Thymus (tissue), 11 donors: ENCODE measurements at regions not wholly inside any gene's neighbourhood (a gene's known extent, or its start where the extent isn't known, plus 50 kb on each side); places are given as distances from the start of the nearest gene placed in this dataset.
"Not testable (repeated sequence)": the region's sequence is repeated elsewhere in the genome, so short reads cannot be mapped to it uniquely, and the experiment has no call there.

Source experiments
- DNase-seq, 9 donors: peaks; one replicate each; pipeline ENCODE4 v3.0.0-alpha.2; 2013; ENCODE audit warnings: low spot score in 9 of 9, low read depth in 6 of 9, missing footprints in 1 of 9
- H3K27ac ChIP-seq, 2 donors: one replicate each; pipeline ENCODE4 v1.5.1; 2013; ENCODE audit warnings: control low read depth in 1 of 2, low read depth in 1 of 2, low read length in 1 of 2, mild to moderate bottlenecking in 1 of 2, moderate library complexity in 1 of 2
- H3K27me3 ChIP-seq, 2 donors: one replicate each; pipeline ENCODE4 v1.5.1; 2013; ENCODE audit warnings: low read length in 1 of 2; ENCODE audit not compliant: control insufficient read depth in 2 of 2, insufficient read depth in 1 of 2
- H3K36me3 ChIP-seq, 2 donors: one replicate each; pipeline ENCODE4 v1.5.1; 2013; ENCODE audit warnings: low read length in 1 of 2, mild to moderate bottlenecking in 1 of 2, moderate library complexity in 1 of 2; ENCODE audit not compliant: control insufficient read depth in 2 of 2, insufficient read depth in 2 of 2
- H3K4me1 ChIP-seq, 2 donors: one replicate each; pipeline ENCODE4 v1.5.1; 2013; ENCODE audit warnings: low read length in 2 of 2; ENCODE audit not compliant: control insufficient read depth in 2 of 2, insufficient read depth in 2 of 2
- H3K4me3 ChIP-seq, 2 donors: one replicate each; pipeline ENCODE4 v1.5.1; 2013; ENCODE audit warnings: low read length in 2 of 2, control low read depth in 1 of 2, mild to moderate bottlenecking in 1 of 2
- H3K9me3 ChIP-seq, 2 donors: one replicate each; pipeline ENCODE4 v1.5.1; 2013; ENCODE audit warnings: low read length in 1 of 2, mild to moderate bottlenecking in 1 of 2; ENCODE audit not compliant: control insufficient read depth in 2 of 2, insufficient read depth in 1 of 2
- WGBS: extraction: QIAGEN DNeasy Blood & Tissue Kit; methylation state at CpG from one replicate; pipeline ENCODE4 v1.1.7; 2013; 5-methylcytosine and 5-hydroxymethylcytosine counted together
- donor health status: healthy.

- Histone ChIP-seq H3K27me3 (no peaks in the 10 kb centered on the region), H3K4me1 (no peaks in the 10 kb centered on the region)
- WGBS, result 91% methylated on average over 6 of the region's 6 CpGs
Measured at GRCh38 chr7:145850636-145851035, 266.0 kb upstream of the CNTNAP2 start.

GRCh38 chr7:145848691-145849090, 267.9 kb upstream of the CNTNAP2 start:
- H3K27me3 ChIP-seq, result no peaks in the 10 kb centered on the region
- WGBS, result 79% methylated on average over 1 of the region's 1 CpG
- H3K36me3 ChIP-seq, result no peaks in the 10 kb centered on the region
- DNase-seq, result no peak
- H3K4me1 ChIP-seq, result no peaks in the 10 kb centered on the region
- H3K4me3 ChIP-seq, result no peak overlapping the region
- H3K27ac ChIP-seq, result no peak overlapping the region
- H3K9me3 ChIP-seq, result no peaks in the 10 kb centered on the region

More at GRCh38 chr7:145850636-145851035, 266.0 kb upstream of the CNTNAP2 start:
- no peak for DNase-seq
- Histone ChIP-seq H3K9me3 (no peaks in the 10 kb centered on the region), H3K27ac (no peak overlapping the region), H3K4me3 (no peak overlapping the region), H3K36me3 (no peaks in the 10 kb centered on the region)

GRCh38 chr7:145845345-145845744, 271.3 kb upstream of the CNTNAP2 start:
- H3K4me1 ChIP-seq, result no peaks in the 10 kb centered on the region
- H3K27me3 ChIP-seq, result no peaks in the 10 kb centered on the region
- H3K27ac ChIP-seq, result no peak overlapping the region
- 66% methylated on average over 6 of the region's 6 CpGs for WGBS
- no peak overlapping the region for H3K4me3 ChIP-seq
- no peak for DNase-seq
- no peaks in the 10 kb centered on the region for H3K36me3 ChIP-seq
- no peaks in the 10 kb centered on the region for H3K9me3 ChIP-seq

GRCh38 chr7:145839814-145840213, 276.8 kb upstream of the CNTNAP2 start:
- 94% methylated on average over 1 of the region's 1 CpG for WGBS

GRCh38 chr7:145831616-145832206, 284.9 kb upstream of the CNTNAP2 start:
- H3K4me3 ChIP-seq, result no peak overlapping the region
- no peaks in the 10 kb centered on the region for H3K36me3 ChIP-seq
- H3K4me1 ChIP-seq, result no peaks in the 10 kb centered on the region
- DNase-seq, result no peak
- no peak overlapping the region for H3K27ac ChIP-seq
- 90% methylated on average over 4 of the region's 4 CpGs for WGBS
- H3K9me3 ChIP-seq, result no peaks in the 10 kb centered on the region
- no peaks in the 10 kb centered on the region for H3K27me3 ChIP-seq

More at GRCh38 chr7:145839814-145840213, 276.8 kb upstream of the CNTNAP2 start:
- Histone ChIP-seq H3K9me3 (no peaks in the 10 kb centered on the region), H3K27ac (no peak overlapping the region), H3K27me3 (no peaks in the 10 kb centered on the region), H3K36me3 (no peaks in the 10 kb centered on the region), H3K4me3 (no peak overlapping the region), H3K4me1 (no peaks in the 10 kb centered on the region)
- no peak for DNase-seq

GRCh38 chr7:145817687-145818086, 298.9 kb upstream of the CNTNAP2 start:
- no peaks in the 10 kb centered on the region for H3K4me1 ChIP-seq
- H3K27ac ChIP-seq, result no peak overlapping the region
- no peaks in the 10 kb centered on the region for H3K27me3 ChIP-seq
- no peaks in the 10 kb centered on the region for H3K36me3 ChIP-seq
- WGBS, result 92% methylated on average over 8 of the region's 8 CpGs
- H3K4me3 ChIP-seq, result no peak overlapping the region
- DNase-seq, result no peak
- no peaks in the 10 kb centered on the region for H3K9me3 ChIP-seq

GRCh38 chr7:145812218-145812617, 304.4 kb upstream of the CNTNAP2 start:
- Histone ChIP-seq H3K4me1 (no peaks in the 10 kb centered on the region), H3K9me3 (peaks cover 0 to 5% of the 10 kb centered on the region in 2 donors), H3K4me3 (no peak overlapping the region), H3K27me3 (no peaks in the 10 kb centered on the region), H3K27ac (no peak overlapping the region), H3K36me3 (no peaks in the 10 kb centered on the region)
- DNase-seq, result no peak

GRCh38 chr7:145805496-145805895, 311.1 kb upstream of the CNTNAP2 start:
- H3K27ac ChIP-seq, H3K9me3 ChIP-seq: not testable (repeated sequence)
- 84% methylated on average over 3 of the region's 3 CpGs for WGBS

GRCh38 chr7:145797507-145797906, 319.1 kb upstream of the CNTNAP2 start:
- no peak overlapping the region for H3K27ac ChIP-seq
- DNase-seq, result no peak
- H3K27me3 ChIP-seq, result no peaks in the 10 kb centered on the region
- H3K4me3 ChIP-seq, result no peak overlapping the region
- 70% methylated on average over 2 of the region's 2 CpGs for WGBS
- H3K4me1 ChIP-seq, result no peaks in the 10 kb centered on the region
- no peaks in the 10 kb centered on the region for H3K9me3 ChIP-seq
- no peaks in the 10 kb centered on the region for H3K36me3 ChIP-seq

More at GRCh38 chr7:145805496-145805895, 311.1 kb upstream of the CNTNAP2 start:
- not testable (repeated sequence) for H3K4me1 ChIP-seq, DNase-seq, H3K27me3 ChIP-seq, H3K4me3 ChIP-seq, H3K36me3 ChIP-seq

- H3K4me1 ChIP-seq, result no peaks in the 10 kb centered on the region
- no peak overlapping the region for H3K4me3 ChIP-seq
- no peak overlapping the region for H3K27ac ChIP-seq
- H3K36me3 ChIP-seq, result no peaks in the 10 kb centered on the region
- no peak for DNase-seq
- no peaks in the 10 kb centered on the region for H3K9me3 ChIP-seq
- H3K27me3 ChIP-seq, result no peaks in the 10 kb centered on the region
Measured at GRCh38 chr7:145795132-145795531, 321.5 kb upstream of the CNTNAP2 start.
